ENCODE measurements at regions not wholly inside any gene's neighbourhood (a gene's known extent, or its start where the extent isn't known, plus 50 kb on each side); places are given as distances from the start of the nearest gene placed in this dataset.

DNA sequence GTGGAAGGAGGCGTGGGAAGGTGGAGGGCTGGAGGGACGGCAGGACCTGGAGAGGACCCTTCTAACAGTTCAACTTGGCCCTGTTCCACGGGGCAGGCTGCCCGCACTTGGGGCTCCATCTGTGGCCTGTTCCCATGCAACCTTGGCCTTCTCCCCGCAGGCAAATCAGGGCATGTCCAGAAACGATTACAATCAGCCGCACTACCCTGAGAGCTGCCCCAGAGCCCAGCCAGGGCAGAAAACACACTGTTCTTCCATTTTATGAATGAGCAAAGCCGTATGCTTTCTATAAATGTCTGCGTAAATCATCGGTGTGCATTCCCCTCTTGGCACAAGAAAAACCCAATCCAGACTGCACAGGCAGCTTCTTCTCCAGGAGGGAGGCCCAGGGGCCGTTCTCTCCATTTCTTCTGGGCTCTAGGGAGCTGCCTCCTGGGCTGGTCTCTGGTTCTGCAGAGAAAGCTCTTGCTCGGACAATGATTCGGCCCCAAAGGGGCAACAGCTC is 228.7 kb downstream of the SOX9 start:
- H3K4me2 ChIP-seq (ENCODE audit: low read depth, low read length, poor library complexity, severe bottlenecking): no peak overlapping the region
- no peak overlapping the region for H3K9ac ChIP-seq (ENCODE audit: low read length)
- no peaks in the 10 kb centered on the region for H3K27me3 ChIP-seq (ENCODE audit: low read length)
- H3F3A ChIP-seq (ENCODE audit: insufficient read depth): no peaks in the 10 kb centered on the region
- H3K4me3 ChIP-seq (ENCODE audit: insufficient read depth, low read length, poor library complexity, severe bottlenecking): no peak overlapping the region
- no peak overlapping the region for H3K27ac ChIP-seq (ENCODE audit: low read depth, low read length)
- no peaks in the 10 kb centered on the region for H3K36me3 ChIP-seq (ENCODE audit: low read length)
- no peaks in the 10 kb centered on the region for H3K79me2 ChIP-seq (ENCODE audit: insufficient read depth, low read length)
- no peak overlapping the region for H2AFZ ChIP-seq (ENCODE audit: low read depth, low read length, severe bottlenecking)
- no peaks in the 10 kb centered on the region for H3K9me2 ChIP-seq (replicated peaks; ENCODE audit: insufficient read depth, low read length)
- TF ChIP-seq, protein P1, sequence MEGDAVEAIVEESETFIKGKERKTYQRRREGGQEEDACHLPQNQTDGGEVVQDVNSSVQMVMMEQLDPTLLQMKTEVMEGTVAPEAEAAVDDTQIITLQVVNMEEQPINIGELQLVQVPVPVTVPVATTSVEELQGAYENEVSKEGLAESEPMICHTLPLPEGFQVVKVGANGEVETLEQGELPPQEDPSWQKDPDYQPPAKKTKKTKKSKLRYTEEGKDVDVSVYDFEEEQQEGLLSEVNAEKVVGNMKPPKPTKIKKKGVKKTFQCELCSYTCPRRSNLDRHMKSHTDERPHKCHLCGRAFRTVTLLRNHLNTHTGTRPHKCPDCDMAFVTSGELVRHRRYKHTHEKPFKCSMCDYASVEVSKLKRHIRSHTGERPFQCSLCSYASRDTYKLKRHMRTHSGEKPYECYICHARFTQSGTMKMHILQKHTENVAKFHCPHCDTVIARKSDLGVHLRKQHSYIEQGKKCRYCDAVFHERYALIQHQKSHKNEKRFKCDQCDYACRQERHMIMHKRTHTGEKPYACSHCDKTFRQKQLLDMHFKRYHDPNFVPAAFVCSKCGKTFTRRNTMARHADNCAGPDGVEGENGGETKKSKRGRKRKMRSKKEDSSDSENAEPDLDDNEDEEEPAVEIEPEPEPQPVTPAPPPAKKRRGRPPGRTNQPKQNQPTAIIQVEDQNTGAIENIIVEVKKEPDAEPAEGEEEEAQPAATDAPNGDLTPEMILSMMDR (IDR thresholded peaks at IDR 0.05; ENCODE audit: insufficient read depth, low read length, poor library complexity, severe bottlenecking): no peak
- TF ChIP-seq EZH2phosphoT487 (conservative IDR thresholded peaks at IDR 0.05; ENCODE audit: low read length): no peak
- H3K9me3 ChIP-seq (ENCODE audit: insufficient read depth, low read length): no peaks in the 10 kb centered on the region
- no peaks in the 10 kb centered on the region for H4K20me1 ChIP-seq (ENCODE audit: low read depth, low read length)

DNA sequence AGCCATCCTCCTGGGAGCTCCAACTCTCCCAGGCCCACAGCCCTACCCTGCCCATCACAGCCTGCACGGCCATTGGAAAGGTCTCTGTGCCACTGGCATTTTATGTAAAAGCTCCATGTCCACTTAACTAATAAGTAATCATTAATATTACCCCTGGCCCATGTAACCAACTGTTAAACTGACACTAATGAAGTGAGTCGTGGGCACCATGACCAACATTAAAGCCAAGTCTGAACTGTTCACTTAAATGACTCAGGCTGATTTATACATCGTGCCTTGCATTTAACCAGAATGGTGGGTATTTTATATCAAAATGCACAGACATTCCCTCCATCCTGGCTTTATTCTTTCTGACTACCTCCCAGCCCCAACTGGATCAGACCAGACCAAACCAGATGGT is 229.3 kb downstream of the SOX9 start:
- Histone ChIP-seq H3K27me3 (ENCODE audit: low read length) (no peaks in the 10 kb centered on the region), H3K9me3 (ENCODE audit: insufficient read depth, low read length) (no peaks in the 10 kb centered on the region), H3K9ac (ENCODE audit: low read length) (no peak overlapping the region), H3K9me2 (replicated peaks; ENCODE audit: insufficient read depth, low read length) (no peaks in the 10 kb centered on the region), H3K36me3 (ENCODE audit: low read length) (no peaks in the 10 kb centered on the region), H3K27ac (ENCODE audit: low read depth, low read length) (no peak overlapping the region), H3K4me2 (ENCODE audit: low read depth, low read length, poor library complexity, severe bottlenecking) (no peak overlapping the region), H3K79me2 (ENCODE audit: insufficient read depth, low read length) (no peaks in the 10 kb centered on the region), H4K20me1 (ENCODE audit: low read depth, low read length) (no peaks in the 10 kb centered on the region), H2AFZ (ENCODE audit: low read depth, low read length, severe bottlenecking) (no peak overlapping the region), H3K4me3 (ENCODE audit: insufficient read depth, low read length, poor library complexity, severe bottlenecking) (no peak overlapping the region), H3F3A (ENCODE audit: insufficient read depth) (no peaks in the 10 kb centered on the region)
- TF ChIP-seq, protein P1 (IDR thresholded peaks at IDR 0.05; ENCODE audit: insufficient read depth, low read length, poor library complexity, severe bottlenecking): no peak
- TF ChIP-seq EZH2phosphoT487 (conservative IDR thresholded peaks at IDR 0.05; ENCODE audit: low read length): no peak

GRCh38 chr17:72351365-72351764 is 230.5 kb downstream of the SOX9 start:
- H3K4me3 ChIP-seq (ENCODE audit: insufficient read depth, low read length, poor library complexity, severe bottlenecking): no peak overlapping the region
- no peaks in the 10 kb centered on the region for H3K27me3 ChIP-seq (ENCODE audit: low read length)
- H3K36me3 ChIP-seq (ENCODE audit: low read length): no peaks in the 10 kb centered on the region
- no peaks in the 10 kb centered on the region for H3F3A ChIP-seq (ENCODE audit: insufficient read depth)
- H3K79me2 ChIP-seq (ENCODE audit: insufficient read depth, low read length): no peaks in the 10 kb centered on the region
- no peak overlapping the region for H3K9ac ChIP-seq (ENCODE audit: low read length)
- TF ChIP-seq, protein P1 (IDR thresholded peaks at IDR 0.05; ENCODE audit: insufficient read depth, low read length, poor library complexity, severe bottlenecking): no peak
- no peak for TF ChIP-seq EZH2phosphoT487 (conservative IDR thresholded peaks at IDR 0.05; ENCODE audit: low read length)
- no peak overlapping the region for H2AFZ ChIP-seq (ENCODE audit: low read depth, low read length, severe bottlenecking)
- no peaks in the 10 kb centered on the region for H4K20me1 ChIP-seq (ENCODE audit: low read depth, low read length)
- no peak overlapping the region for H3K27ac ChIP-seq (ENCODE audit: low read depth, low read length)
- H3K9me2 ChIP-seq (replicated peaks; ENCODE audit: insufficient read depth, low read length): no peaks in the 10 kb centered on the region
- no peak overlapping the region for H3K4me2 ChIP-seq (ENCODE audit: low read depth, low read length, poor library complexity, severe bottlenecking)
- H3K9me3 ChIP-seq (ENCODE audit: insufficient read depth, low read length): no peaks in the 10 kb centered on the region
